Right lobe of liver (tissue), 4 donors: ENCODE measurements at regions not wholly inside any gene's neighbourhood (a gene's known extent, or its start where the extent isn't known, plus 50 kb on each side); places are given as distances from the start of the nearest gene placed in this dataset.

ENCODE experiments used
- CTCF ChIP-seq, 4 donors: fragments of 200-600 bp in 3 of 4; fragments of 450-650 bp in 1 of 4; IDR thresholded peaks; one replicate each; pipeline versions ENCODE4 v1.5.1 to v1.8.0; 2016 to 2022; ENCODE audit warnings: antibody characterized with exemption in 4 of 4, mild to moderate bottlenecking in 2 of 4
- POLR2A ChIP-seq: fragments of 450-650 bp; IDR thresholded peaks from one replicate; pipeline ENCODE4 v1.6.1; 2017; ENCODE audit warnings: antibody characterized with exemption, mild to moderate bottlenecking
- donor health status: DM: no; HTN: no; CAD: no.
- donor health status: DM: no; HTN: no; CAD: no.
- donor health status: DM: no; HTN: yes; CAD: no.

- no peak for TF ChIP-seq CTCF (IDR thresholded peaks at IDR 0.05)
- TF ChIP-seq POLR2A = no peak
Observed at GRCh38 chr9:87269296-87270176, 228.1 kb upstream of the DAPK1 start.
